Central memory CD8-positive, alpha-beta T cell (primary cell): ENCODE measurements at regions not wholly inside any gene's neighbourhood (a gene's known extent, or its start where the extent isn't known, plus 50 kb on each side); places are given as distances from the start of the nearest gene placed in this dataset.

ENCODE experiments used
- ATAC-seq: fragments of 150-1000 bp; cut with Tn5 transposase; replicated peaks from 2 replicates; pipeline ENCODE4 v1.10.0; 2022; ENCODE audit warnings: mild to moderate bottlenecking, moderate FRiP score, moderate number of reproducible peaks; ENCODE audit not compliant: poor library complexity, severe bottlenecking; ENCODE audit errors: extremely low read depth
- DNase-seq, 2 donors: peaks; one replicate each; pipeline ENCODE4 v3.0.0; 2021; ENCODE audit warnings: low spot score in 2 of 2
- H3K27ac Mint-ChIP-seq: one replicate; pipeline ENCODE4 v1.8.0; 2022; ENCODE audit warnings: low read depth, mild to moderate bottlenecking, moderate library complexity, mixed read lengths
- H3K27me3 Mint-ChIP-seq: one replicate; pipeline ENCODE4 v1.8.0; 2022; ENCODE audit warnings: mixed read lengths
- H3K36me3 Mint-ChIP-seq: one replicate; pipeline ENCODE4 v1.8.0; 2022; ENCODE audit warnings: mild to moderate bottlenecking, moderate library complexity, mixed read lengths; ENCODE audit not compliant: insufficient read depth
- H3K4me1 Mint-ChIP-seq: one replicate; pipeline ENCODE4 v1.8.0; 2022; ENCODE audit warnings: mixed read lengths
- H3K4me3 Mint-ChIP-seq: one replicate; pipeline ENCODE4 v1.8.0; 2022; ENCODE audit warnings: mild to moderate bottlenecking, moderate library complexity, mixed read lengths
- H3K9me3 Mint-ChIP-seq: one replicate; pipeline ENCODE4 v1.8.0; 2022; ENCODE audit warnings: mixed read lengths

DNA sequence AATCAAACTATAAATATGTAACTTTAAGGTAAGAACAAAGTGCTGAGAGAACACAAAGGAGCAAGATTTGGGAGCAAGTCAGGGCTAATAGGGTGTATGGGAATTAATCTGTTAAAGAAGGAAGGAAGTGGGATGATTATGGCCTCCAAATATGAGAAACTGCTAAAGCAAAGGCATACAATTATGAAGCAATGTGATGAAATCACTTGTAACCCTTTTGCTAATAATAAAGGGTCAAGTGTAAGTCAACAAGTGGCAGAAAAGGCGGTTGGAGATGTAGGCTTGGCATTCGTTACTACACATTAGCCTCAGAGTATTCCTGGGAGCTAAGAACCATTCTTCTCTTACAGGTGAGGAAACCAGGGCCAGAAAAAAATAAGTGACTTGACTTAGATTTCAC, 1002.3 kb upstream of the TENM4 start:
- H3K36me3 Mint-ChIP-seq: no peaks in the 10 kb centered on the region
- H3K4me1 Mint-ChIP-seq: no peaks in the 10 kb centered on the region
- no peak overlapping the region for H3K4me3 Mint-ChIP-seq
- peaks cover 22% of the 10 kb centered on the region for H3K9me3 Mint-ChIP-seq
- no peak for DNase-seq
- ATAC-seq: no peak
- no peak overlapping the region for H3K27ac Mint-ChIP-seq
- no peaks in the 10 kb centered on the region for H3K27me3 Mint-ChIP-seq

DNA sequence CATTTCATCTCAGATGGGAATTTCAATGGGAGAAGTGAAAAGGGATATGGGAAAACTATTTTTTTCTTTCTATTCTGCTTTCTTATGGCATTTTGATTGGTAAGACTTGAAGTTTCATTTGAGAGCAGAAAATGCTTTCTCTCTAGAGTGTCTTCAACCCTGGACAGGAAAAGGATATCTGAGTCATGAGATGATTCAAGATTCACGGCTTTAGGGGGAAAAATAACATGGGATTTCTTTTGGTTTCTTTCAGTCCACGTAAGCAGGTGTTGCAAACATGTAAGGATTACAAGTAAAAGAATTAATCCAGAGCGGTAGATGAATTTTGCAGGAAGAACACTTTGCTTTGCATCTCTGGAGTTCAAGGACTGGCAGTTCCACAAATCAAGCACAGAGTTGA, 1001.0 kb upstream of the TENM4 start:
- no peak overlapping the region for H3K4me3 Mint-ChIP-seq
- H3K4me1 Mint-ChIP-seq: no peaks in the 10 kb centered on the region
- H3K27me3 Mint-ChIP-seq: no peaks in the 10 kb centered on the region
- no peak overlapping the region for H3K27ac Mint-ChIP-seq
- DNase-seq: no peak
- no peak for ATAC-seq
- peaks cover 25% of the 10 kb centered on the region for H3K9me3 Mint-ChIP-seq
- no peaks in the 10 kb centered on the region for H3K36me3 Mint-ChIP-seq

DNA sequence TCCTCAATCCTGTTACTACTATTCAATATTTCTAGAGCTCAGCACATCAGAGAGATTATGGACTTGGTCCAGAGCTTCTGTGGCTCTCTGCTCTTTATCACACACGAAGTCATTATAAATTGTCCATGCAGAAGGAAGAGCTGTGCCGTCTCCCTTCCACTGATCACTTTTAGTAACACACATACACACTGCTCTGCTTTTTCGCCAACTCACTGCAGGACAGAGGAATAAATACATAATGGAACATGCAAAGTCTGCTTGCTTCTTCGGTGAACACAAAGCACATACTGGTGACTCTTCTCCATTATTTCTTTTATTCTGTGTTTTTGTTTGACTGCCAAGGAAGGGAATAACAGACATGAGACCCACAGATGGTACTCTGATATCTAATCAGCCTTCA, 1000.0 kb upstream of the TENM4 start:
- Mint-ChIP-seq H3K4me1 (no peaks in the 10 kb centered on the region), H3K36me3 (no peaks in the 10 kb centered on the region), H3K27me3 (no peaks in the 10 kb centered on the region), H3K9me3 (peaks cover 18% of the 10 kb centered on the region), H3K4me3 (no peak overlapping the region), H3K27ac (no peak overlapping the region)
- ATAC-seq (no peak), DNase-seq (no peak)

GRCh38 chr11:80436547-80436946, 995.7 kb upstream of the TENM4 start:
- Mint-ChIP-seq H3K27ac (no peak overlapping the region), H3K9me3 (peaks cover 33% of the 10 kb centered on the region), H3K4me1 (no peaks in the 10 kb centered on the region), H3K36me3 (no peaks in the 10 kb centered on the region), H3K27me3 (no peaks in the 10 kb centered on the region), H3K4me3 (no peak overlapping the region)
- ATAC-seq: no peak
- DNase-seq: no peak

DNA sequence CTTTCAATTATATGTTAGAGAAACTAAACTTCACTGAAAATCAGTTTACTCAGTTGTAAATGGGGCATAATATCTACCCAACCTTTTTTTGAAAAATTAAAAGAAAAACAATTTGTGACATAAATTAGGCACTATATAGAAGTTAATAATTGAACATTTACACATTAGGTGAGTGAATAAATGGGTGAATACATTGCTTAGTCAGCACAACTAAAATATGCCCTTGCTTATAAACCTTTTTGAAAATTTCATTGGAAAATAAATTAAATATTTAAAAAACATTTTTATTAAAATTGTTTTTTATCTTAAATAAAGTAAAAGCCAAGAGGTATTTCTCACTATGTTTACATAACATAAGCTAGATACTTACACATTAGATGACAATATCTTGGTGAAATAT, 994.5 kb upstream of the TENM4 start:
- Mint-ChIP-seq H3K36me3 (no peaks in the 10 kb centered on the region), H3K9me3 (peaks cover 33% of the 10 kb centered on the region), H3K4me3 (no peak overlapping the region), H3K27ac (no peak overlapping the region), H3K4me1 (no peaks in the 10 kb centered on the region), H3K27me3 (no peaks in the 10 kb centered on the region)
- ATAC-seq: no peak
- DNase-seq: no peak

- Mint-ChIP-seq H3K4me3 (no peak overlapping the region), H3K4me1 (no peaks in the 10 kb centered on the region), H3K9me3 (peaks cover 18% of the 10 kb centered on the region), H3K36me3 (no peaks in the 10 kb centered on the region), H3K27ac (no peak overlapping the region), H3K27me3 (no peaks in the 10 kb centered on the region)
- ATAC-seq (no peak), DNase-seq (no peak)
These were observed 991.2 kb upstream of the TENM4 start for GRCh38 chr11:80432057-80432456.

DNA sequence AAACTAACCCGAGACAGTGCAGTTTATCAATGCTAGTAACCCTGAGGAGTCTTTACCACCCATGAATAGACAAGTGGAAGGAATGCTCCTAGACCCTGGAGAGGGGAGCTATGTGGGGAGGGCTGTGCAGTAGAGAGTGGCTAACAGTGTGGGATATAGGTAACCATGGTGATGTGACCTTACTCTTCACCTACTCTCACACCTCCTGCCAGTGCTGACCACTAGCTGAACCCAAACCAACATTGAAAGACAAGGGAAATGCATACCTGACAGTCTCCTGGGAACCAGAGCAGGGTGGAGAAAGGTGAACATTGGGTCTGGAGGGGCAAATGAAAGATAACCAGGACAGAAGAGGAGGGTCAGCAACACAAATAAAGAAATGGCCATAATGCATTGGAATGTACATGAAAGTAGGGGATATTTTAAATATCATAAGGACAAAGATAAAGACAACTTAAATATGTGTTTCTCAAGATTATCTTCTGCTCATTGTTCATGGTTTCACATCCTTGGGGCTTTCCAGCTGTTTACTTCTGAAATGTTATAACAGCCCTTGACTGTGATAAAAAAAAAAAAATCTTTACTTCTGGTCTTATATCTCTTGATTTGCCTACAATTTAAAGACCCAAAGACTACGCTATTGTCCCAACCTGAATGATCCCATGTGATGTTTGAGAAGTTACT, 983.3 kb upstream of the TENM4 start:
- Mint-ChIP-seq H3K27ac (no peak overlapping the region), H3K4me1 (no peaks in the 10 kb centered on the region), H3K9me3 (peaks cover 11% of the 10 kb centered on the region), H3K27me3 (no peaks in the 10 kb centered on the region), H3K36me3 (no peaks in the 10 kb centered on the region), H3K4me3 (no peak overlapping the region)
- no peak for DNase-seq
- no peak for ATAC-seq

GRCh38 chr11:80420374-80420773, 979.5 kb upstream of the TENM4 start:
- Mint-ChIP-seq H3K27me3 (no peaks in the 10 kb centered on the region), H3K27ac (no peak overlapping the region), H3K36me3 (no peaks in the 10 kb centered on the region), H3K4me1 (no peaks in the 10 kb centered on the region), H3K4me3 (no peak overlapping the region), H3K9me3 (peaks cover 22% of the 10 kb centered on the region)
- ATAC-seq (no peak), DNase-seq (no peak)

GRCh38 chr11:80417681-80418080, 976.9 kb upstream of the TENM4 start:
- ATAC-seq (no peak), DNase-seq (no peak)
- Mint-ChIP-seq H3K36me3 (no peaks in the 10 kb centered on the region), H3K4me3 (no peak overlapping the region), H3K27ac (no peak overlapping the region), H3K9me3 (peaks cover 23% of the 10 kb centered on the region), H3K27me3 (no peaks in the 10 kb centered on the region), H3K4me1 (no peaks in the 10 kb centered on the region)

GRCh38 chr11:80415580-80415979, 974.8 kb upstream of the TENM4 start:
- Mint-ChIP-seq H3K27me3 (no peaks in the 10 kb centered on the region), H3K4me1 (no peaks in the 10 kb centered on the region), H3K27ac (no peak overlapping the region), H3K4me3 (no peak overlapping the region), H3K36me3 (no peaks in the 10 kb centered on the region), H3K9me3 (peaks cover 23% of the 10 kb centered on the region)
- DNase-seq (no peak), ATAC-seq (no peak)

DNA sequence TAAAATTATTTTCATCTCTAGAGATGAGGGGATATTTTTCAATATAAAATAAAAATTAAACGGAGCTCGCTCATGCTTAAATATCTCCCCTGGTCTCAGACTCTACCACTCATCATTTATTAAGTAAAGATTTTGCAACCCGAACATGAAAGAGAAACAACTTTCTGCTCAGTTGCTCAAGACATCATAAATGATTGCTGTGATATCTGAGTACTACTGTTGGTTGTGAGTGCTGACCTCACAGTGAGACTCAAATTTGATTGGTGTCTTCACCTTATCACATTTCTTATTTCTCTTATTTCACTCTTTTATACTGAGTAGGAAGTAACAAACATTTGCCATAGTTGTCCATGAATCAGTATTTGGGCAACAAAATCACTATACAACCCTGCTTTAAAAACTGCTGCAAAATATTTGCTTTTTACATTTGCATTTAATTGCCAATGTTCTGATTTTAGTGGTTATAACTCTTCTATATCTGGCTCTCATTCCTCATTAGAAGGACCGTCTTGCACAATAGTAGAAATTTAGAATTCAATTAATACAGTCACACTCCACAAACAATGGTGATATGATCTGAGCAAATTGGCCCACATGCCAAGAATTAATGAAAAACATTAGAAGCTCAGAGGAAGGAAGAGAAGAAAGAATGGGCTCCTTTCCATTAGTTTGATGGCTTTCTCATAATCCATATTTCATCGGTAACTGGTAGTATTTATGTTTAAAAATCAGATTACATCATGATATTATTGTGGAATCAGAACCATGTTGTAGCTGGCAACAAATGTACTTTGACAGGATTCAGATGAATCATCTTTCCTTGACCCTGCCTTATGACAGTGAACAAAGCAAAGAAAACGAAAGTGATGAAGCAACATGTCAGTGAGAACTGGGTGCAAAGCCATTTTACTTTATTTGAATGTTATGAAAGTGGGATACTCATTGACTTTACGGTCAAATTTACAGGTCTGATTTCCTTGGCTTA, 973.6 kb upstream of the TENM4 start:
- H3K4me3 Mint-ChIP-seq: no peak overlapping the region
- DNase-seq (no peak), ATAC-seq (no peak)
- no peaks in the 10 kb centered on the region for H3K27me3 Mint-ChIP-seq
- peaks cover 27% of the 10 kb centered on the region for H3K9me3 Mint-ChIP-seq
- H3K36me3 Mint-ChIP-seq: no peaks in the 10 kb centered on the region
- no peaks in the 10 kb centered on the region for H3K4me1 Mint-ChIP-seq
- no peak overlapping the region for H3K27ac Mint-ChIP-seq

- Mint-ChIP-seq H3K36me3 (no peaks in the 10 kb centered on the region), H3K4me1 (no peaks in the 10 kb centered on the region), H3K4me3 (no peak overlapping the region), H3K9me3 (peaks cover 30% of the 10 kb centered on the region), H3K27me3 (no peaks in the 10 kb centered on the region), H3K27ac (no peak overlapping the region)
- DNase-seq (no peak), ATAC-seq (no peak)
These were observed 971.8 kb upstream of the TENM4 start for GRCh38 chr11:80412604-80413003.

GRCh38 chr11:80393210-80393609, 952.4 kb upstream of the TENM4 start:
- H3K4me3 Mint-ChIP-seq: no peak overlapping the region
- no peak for DNase-seq
- H3K27ac Mint-ChIP-seq: no peak overlapping the region
- H3K4me1 Mint-ChIP-seq: no peaks in the 10 kb centered on the region
- no peaks in the 10 kb centered on the region for H3K36me3 Mint-ChIP-seq
- peaks cover 16% of the 10 kb centered on the region for H3K9me3 Mint-ChIP-seq
- no peaks in the 10 kb centered on the region for H3K27me3 Mint-ChIP-seq
- ATAC-seq: no peak
